ENCODE measurements at regions not wholly inside any gene's neighbourhood (a gene's known extent, or its start where the extent isn't known, plus 50 kb on each side); places are given as distances from the start of the nearest gene placed in this dataset.

- Histone ChIP-seq H3K4me3 (no peak overlapping the region), H3K36me3 (no peaks in the 10 kb centered on the region), H3K4me1 (no peaks in the 10 kb centered on the region), H3K9me3 (no peaks in the 10 kb centered on the region), H3K27ac (no peak overlapping the region), H3K27me3 (peaks cover 3% of the 10 kb centered on the region)
- no peak for TF ChIP-seq EP300 (IDR thresholded peaks at IDR 0.05)
- TF ChIP-seq POLR2A (IDR thresholded peaks at IDR 0.05): no peak
- TF ChIP-seq POLR2AphosphoS5 (IDR thresholded peaks at IDR 0.05): no peak
- TF ChIP-seq, protein P1, sequence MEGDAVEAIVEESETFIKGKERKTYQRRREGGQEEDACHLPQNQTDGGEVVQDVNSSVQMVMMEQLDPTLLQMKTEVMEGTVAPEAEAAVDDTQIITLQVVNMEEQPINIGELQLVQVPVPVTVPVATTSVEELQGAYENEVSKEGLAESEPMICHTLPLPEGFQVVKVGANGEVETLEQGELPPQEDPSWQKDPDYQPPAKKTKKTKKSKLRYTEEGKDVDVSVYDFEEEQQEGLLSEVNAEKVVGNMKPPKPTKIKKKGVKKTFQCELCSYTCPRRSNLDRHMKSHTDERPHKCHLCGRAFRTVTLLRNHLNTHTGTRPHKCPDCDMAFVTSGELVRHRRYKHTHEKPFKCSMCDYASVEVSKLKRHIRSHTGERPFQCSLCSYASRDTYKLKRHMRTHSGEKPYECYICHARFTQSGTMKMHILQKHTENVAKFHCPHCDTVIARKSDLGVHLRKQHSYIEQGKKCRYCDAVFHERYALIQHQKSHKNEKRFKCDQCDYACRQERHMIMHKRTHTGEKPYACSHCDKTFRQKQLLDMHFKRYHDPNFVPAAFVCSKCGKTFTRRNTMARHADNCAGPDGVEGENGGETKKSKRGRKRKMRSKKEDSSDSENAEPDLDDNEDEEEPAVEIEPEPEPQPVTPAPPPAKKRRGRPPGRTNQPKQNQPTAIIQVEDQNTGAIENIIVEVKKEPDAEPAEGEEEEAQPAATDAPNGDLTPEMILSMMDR (IDR thresholded peaks at IDR 0.05): no peak
- 85% methylated on average over 24 of the region's 24 CpGs for WGBS
- no peak for DNase-seq (ENCODE audit: low spot score in 2 of 2)
Measured at GRCh38 chr11:76291576-76292526, 85.5 kb upstream of the WNT11 start.

GRCh38 chr11:76288166-76288980 lies 82.1 kb upstream of the WNT11 start:
- H3K27me3 ChIP-seq: peaks cover 3% of the 10 kb centered on the region
- no peak overlapping the region for H3K27ac ChIP-seq
- DNase-seq (ENCODE audit: low spot score in 2 of 2): no peak
- 72% methylated on average over 21 of the region's 21 CpGs for WGBS
- H3K9me3 ChIP-seq: no peaks in the 10 kb centered on the region
- H3K4me3 ChIP-seq: no peak overlapping the region
- H3K4me1 ChIP-seq: no peaks in the 10 kb centered on the region
- H3K36me3 ChIP-seq: no peaks in the 10 kb centered on the region
- TF ChIP-seq EP300 (IDR thresholded peaks at IDR 0.05) (no peak), POLR2AphosphoS5 (IDR thresholded peaks at IDR 0.05) (no peak), POLR2A (IDR thresholded peaks at IDR 0.05) (no peak)
- TF ChIP-seq, protein P1 (IDR thresholded peaks at IDR 0.05): no peak

DNA sequence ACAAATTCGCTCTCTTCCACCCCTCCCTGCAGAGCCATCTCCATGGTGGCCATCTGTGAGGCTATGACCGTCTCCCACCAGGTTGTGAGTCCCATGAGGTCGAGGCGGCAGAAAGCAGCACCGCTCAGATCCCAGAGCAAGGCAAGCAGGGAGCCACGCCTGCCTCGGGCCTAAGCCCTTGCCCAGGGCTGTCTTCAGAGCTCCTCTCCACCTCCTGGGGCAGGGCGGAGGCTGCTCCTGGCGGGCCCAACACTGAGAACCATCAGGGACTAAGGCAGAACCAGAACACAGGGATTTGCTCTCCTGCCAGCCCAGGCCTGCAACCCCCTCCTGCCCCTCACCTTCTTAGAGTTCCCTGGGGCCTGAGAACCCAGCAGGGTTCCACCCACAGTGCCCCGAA lies 80.9 kb upstream of the WNT11 start:
- H3K27ac ChIP-seq: no peak overlapping the region
- no peaks in the 10 kb centered on the region for H3K9me3 ChIP-seq
- H3K27me3 ChIP-seq: peaks cover 3% of the 10 kb centered on the region
- no peaks in the 10 kb centered on the region for H3K4me1 ChIP-seq
- H3K4me3 ChIP-seq: no peak overlapping the region
- TF ChIP-seq, protein P1 (IDR thresholded peaks at IDR 0.05): no peak
- TF ChIP-seq POLR2A (IDR thresholded peaks at IDR 0.05): no peak
- no peak for TF ChIP-seq POLR2AphosphoS5 (IDR thresholded peaks at IDR 0.05)
- TF ChIP-seq EP300 (IDR thresholded peaks at IDR 0.05): no peak
- 86% methylated on average over 4 of the region's 10 CpGs for WGBS
- DNase-seq (ENCODE audit: low spot score in 2 of 2): no peak
- H3K36me3 ChIP-seq: no peaks in the 10 kb centered on the region

- no peak for TF ChIP-seq POLR2A (IDR thresholded peaks at IDR 0.05)
- TF ChIP-seq POLR2AphosphoS5 (IDR thresholded peaks at IDR 0.05): no peak
- TF ChIP-seq, protein P1 (IDR thresholded peaks at IDR 0.05): no peak
- TF ChIP-seq EP300 (IDR thresholded peaks at IDR 0.05): no peak
- Histone ChIP-seq H3K9me3 (no peaks in the 10 kb centered on the region), H3K27ac (no peak overlapping the region), H3K27me3 (no peaks in the 10 kb centered on the region), H3K4me1 (no peaks in the 10 kb centered on the region), H3K36me3 (no peaks in the 10 kb centered on the region), H3K4me3 (no peak overlapping the region)
- no peak for DNase-seq (ENCODE audit: low spot score in 2 of 2)
- WGBS: 92% methylated on average over 6 of the region's 6 CpGs
Measured at GRCh38 chr11:76285397-76286104, 79.2 kb upstream of the WNT11 start.
